ENCODE measurements at regions not wholly inside any gene's neighbourhood (a gene's known extent, or its start where the extent isn't known, plus 50 kb on each side); places are given as distances from the start of the nearest gene placed in this dataset.
"Not testable (repeated sequence)": the region's sequence is repeated elsewhere in the genome, so short reads cannot be mapped to it uniquely, and the experiment has no call there.

GRCh38 chr7:73244782-73245311, 63.8 kb downstream of the NSUN5 start:
- H3K27ac ChIP-seq; DNase-seq; H3K4me3 ChIP-seq; ATAC-seq; H3K27me3 ChIP-seq (ENCODE audit: insufficient read depth in 3 of 3, low read length in 2 of 3); intact Hi-C loops (cut with DNase I); H3K4me1 ChIP-seq; H3K9me3 ChIP-seq; H3K36me3 ChIP-seq (ENCODE audit: insufficient read depth in 1 of 2, low read depth in 1 of 2): not testable (repeated sequence)
- 76 to 83% (median 83%) methylated on average over 10 to 15 of the region's 16 CpGs for WGBS, 3 donors

- H3K36me3 ChIP-seq (ENCODE audit: insufficient read depth in 1 of 2, low read depth in 1 of 2); H3K4me1 ChIP-seq; H3K27me3 ChIP-seq (ENCODE audit: insufficient read depth in 3 of 3, low read length in 2 of 3); intact Hi-C loops (cut with DNase I); H3K9me3 ChIP-seq; H3K27ac ChIP-seq: not testable (repeated sequence)
- DNase-seq = peak; percentile 92 to 97
- WGBS, 3 donors = 0 to 1% methylated on average over 2 to 16 of the region's 72 CpGs; no CpG with 5 or more reads in 1 of the 3 donors
- peak; percentile 95 to 97 (median 96) for ATAC-seq
- H3K4me3 ChIP-seq = peak overlapping the region; percentile 52
Measured at GRCh38 chr7:73234994-73235717, 73.5 kb downstream of the NSUN5 start.

GRCh38 chr7:73225745-73226144, 82.9 kb downstream of the NSUN5 start:
- DNase-seq; intact Hi-C loops (cut with DNase I); ATAC-seq; H3K27ac ChIP-seq; H3K4me3 ChIP-seq; H3K4me1 ChIP-seq; H3K36me3 ChIP-seq (ENCODE audit: insufficient read depth in 1 of 2, low read depth in 1 of 2); H3K27me3 ChIP-seq (ENCODE audit: insufficient read depth in 3 of 3, low read length in 2 of 3); H3K9me3 ChIP-seq: not testable (repeated sequence)
- WGBS, 3 donors = 77 to 82% (median 79%) methylated on average over 11 to 14 of the region's 15 CpGs

- not testable (repeated sequence) for ATAC-seq, H3K9me3 ChIP-seq
Measured at GRCh38 chr7:73221724-73222123, 86.9 kb downstream of the NSUN5 start.

GRCh38 chr7:73220766-73221370, 87.8 kb downstream of the NSUN5 start:
- H3K27me3 ChIP-seq (ENCODE audit: insufficient read depth in 3 of 3, low read length in 2 of 3); H3K27ac ChIP-seq; H3K4me1 ChIP-seq; DNase-seq; H3K4me3 ChIP-seq; H3K36me3 ChIP-seq (ENCODE audit: insufficient read depth in 1 of 2, low read depth in 1 of 2); H3K9me3 ChIP-seq; intact Hi-C loops (cut with DNase I): not testable (repeated sequence)
- WGBS, 3 donors = no CpG with 5 or more reads among the region's 6 CpGs
- peak in 3 of 4 donors; percentile 17 to 34 (median 26) for ATAC-seq

More at GRCh38 chr7:73221724-73222123, 86.9 kb downstream of the NSUN5 start:
- H3K4me1 ChIP-seq; H3K36me3 ChIP-seq (ENCODE audit: insufficient read depth in 1 of 2, low read depth in 1 of 2); H3K27me3 ChIP-seq (ENCODE audit: insufficient read depth in 3 of 3, low read length in 2 of 3); H3K27ac ChIP-seq; DNase-seq; intact Hi-C loops (cut with DNase I); H3K4me3 ChIP-seq: not testable (repeated sequence)
- whole genome bisulfite sequencing, 3 donors = no CpG with 5 or more reads among the region's 6 CpGs

GRCh38 chr7:73220357-73220756, 88.3 kb downstream of the NSUN5 start:
- H3K27me3 ChIP-seq (ENCODE audit: insufficient read depth in 3 of 3, low read length in 2 of 3); H3K4me3 ChIP-seq; H3K9me3 ChIP-seq; DNase-seq; H3K27ac ChIP-seq; H3K36me3 ChIP-seq (ENCODE audit: insufficient read depth in 1 of 2, low read depth in 1 of 2); intact Hi-C loops (cut with DNase I); H3K4me1 ChIP-seq: not testable (repeated sequence)
- ATAC-seq = peak in 3 of 4 donors; percentile 26 to 60 (median 44)
- no CpG with 5 or more reads among the region's 15 CpGs for WGBS, 3 donors

- ATAC-seq; H3K4me1 ChIP-seq; H3K27ac ChIP-seq; intact Hi-C loops (cut with DNase I); H3K4me3 ChIP-seq; H3K9me3 ChIP-seq; H3K27me3 ChIP-seq (ENCODE audit: insufficient read depth in 3 of 3, low read length in 2 of 3); H3K36me3 ChIP-seq (ENCODE audit: insufficient read depth in 1 of 2, low read depth in 1 of 2); DNase-seq: not testable (repeated sequence)
- WGBS, 3 donors = no CpG with 5 or more reads among the region's 2 CpGs
Measured at GRCh38 chr7:73218802-73219201, 89.8 kb downstream of the NSUN5 start.

GRCh38 chr7:73216046-73216675, 92.5 kb downstream of the NSUN5 start:
- H3K27ac ChIP-seq; H3K27me3 ChIP-seq (ENCODE audit: insufficient read depth in 3 of 3, low read length in 2 of 3); H3K4me1 ChIP-seq; intact Hi-C loops (cut with DNase I); H3K4me3 ChIP-seq; H3K9me3 ChIP-seq; H3K36me3 ChIP-seq (ENCODE audit: insufficient read depth in 1 of 2, low read depth in 1 of 2); DNase-seq: not testable (repeated sequence)
- 87 to 91% (median 87%) methylated on average over 1 to 3 of the region's 10 CpGs for WGBS, 3 donors
- peak in 1 of 4 donors; percentile 10 for ATAC-seq

GRCh38 chr7:73215232-73215631, 93.4 kb downstream of the NSUN5 start:
- WGBS, 3 donors = no CpG with 5 or more reads among the region's 7 CpGs
- H3K4me3 ChIP-seq; H3K36me3 ChIP-seq (ENCODE audit: insufficient read depth in 1 of 2, low read depth in 1 of 2); DNase-seq; H3K27ac ChIP-seq; H3K4me1 ChIP-seq; H3K9me3 ChIP-seq; intact Hi-C loops (cut with DNase I); H3K27me3 ChIP-seq (ENCODE audit: insufficient read depth in 3 of 3, low read length in 2 of 3): not testable (repeated sequence)
- ATAC-seq = peak in 1 of 4 donors; percentile 33

GRCh38 chr7:73214471-73214870, 94.2 kb downstream of the NSUN5 start:
- 67 to 80% (median 80%) methylated on average over 4 of the region's 4 CpGs for WGBS, 3 donors
- H3K4me1 ChIP-seq; H3K36me3 ChIP-seq (ENCODE audit: insufficient read depth in 1 of 2, low read depth in 1 of 2); H3K27ac ChIP-seq; H3K9me3 ChIP-seq; DNase-seq; H3K4me3 ChIP-seq; H3K27me3 ChIP-seq (ENCODE audit: insufficient read depth in 3 of 3, low read length in 2 of 3); ATAC-seq; intact Hi-C loops (cut with DNase I): not testable (repeated sequence)

GRCh38 chr7:73213076-73213475, 95.5 kb downstream of the NSUN5 start:
- H3K9me3 ChIP-seq; intact Hi-C loops (cut with DNase I); H3K27ac ChIP-seq; H3K36me3 ChIP-seq (ENCODE audit: insufficient read depth in 1 of 2, low read depth in 1 of 2); H3K27me3 ChIP-seq (ENCODE audit: insufficient read depth in 3 of 3, low read length in 2 of 3); H3K4me1 ChIP-seq; H3K4me3 ChIP-seq: not testable (repeated sequence)
- DNase-seq = peak in 1 of 2 donors; percentile 48
- ATAC-seq = peak in 3 of 4 donors; percentile 32 to 51 (median 47)
- 52 to 56% (median 53%) methylated on average over 3 to 4 of the region's 7 CpGs for WGBS, 3 donors

Data from psoas muscle (tissue), 7 donors.